HG03575 (cell line): ENCODE measurements at regions not wholly inside any gene's neighbourhood (a gene's known extent, or its start where the extent isn't known, plus 50 kb on each side); places are given as distances from the start of the nearest gene placed in this dataset.

Source experiments
- ATAC-seq: cut with Tn5 transposase; IDR thresholded peaks from one replicate; pipeline ENCODE4 v1.9.1; 2021; ENCODE audit not compliant: unreplicated experiment, insufficient number of reproducible peaks, low FRiP score; ENCODE audit errors: extremely low read depth

DNA sequence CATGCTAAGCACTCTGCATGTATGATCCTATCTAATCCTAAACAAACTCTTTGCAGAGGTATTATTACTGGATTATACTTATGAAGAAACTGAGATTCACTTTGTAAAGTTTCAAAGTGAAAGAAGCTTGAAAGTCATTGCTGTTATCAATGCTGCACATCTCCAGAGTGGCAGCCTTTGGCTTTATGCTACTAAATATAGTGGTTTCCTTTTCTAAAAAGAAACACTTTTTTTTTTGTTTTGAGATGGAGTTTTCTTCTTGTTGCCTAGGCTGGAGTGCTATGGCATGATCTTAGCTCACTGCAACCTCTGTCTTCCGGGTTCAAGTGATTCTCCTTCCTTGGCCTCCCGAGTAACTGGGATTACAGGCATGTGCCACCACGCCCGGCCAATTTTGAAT, 114.9 kb upstream of the RAB27B start:
- no peak for ATAC-seq

- ATAC-seq: no peak
These were observed 113.4 kb upstream of the RAB27B start for GRCh38 chr18:54714851-54715250.

DNA sequence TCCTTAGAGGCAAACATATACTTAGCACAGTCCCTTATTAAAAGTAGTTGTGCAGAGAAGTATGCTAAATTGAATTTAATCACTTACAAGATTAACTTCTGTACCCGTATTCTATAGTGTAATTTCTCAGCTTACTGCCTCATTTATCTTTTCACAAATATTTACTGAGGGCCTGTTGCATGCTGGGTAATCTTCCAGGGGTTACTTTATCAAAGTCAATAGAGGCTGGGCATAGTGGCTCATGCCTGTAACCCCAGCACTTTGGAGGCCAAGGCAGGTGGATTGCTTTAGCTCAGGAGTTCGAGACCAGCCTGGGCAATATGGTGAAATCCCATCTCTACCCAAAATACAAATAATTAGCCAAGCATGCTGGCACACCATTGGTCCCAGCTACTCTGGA, 111.7 kb upstream of the RAB27B start:
- no peak for ATAC-seq

- ATAC-seq: peak; percentile 64
These were observed 110.4 kb upstream of the RAB27B start for GRCh38 chr18:54717673-54718407.

- ATAC-seq: no peak
These were observed 109.9 kb upstream of the RAB27B start for GRCh38 chr18:54718408-54718773.

- ATAC-seq: no peak
These were observed 107.7 kb upstream of the RAB27B start for GRCh38 chr18:54720620-54721019.

GRCh38 chr18:54726143-54726542, 102.1 kb upstream of the RAB27B start:
- no peak for ATAC-seq

DNA sequence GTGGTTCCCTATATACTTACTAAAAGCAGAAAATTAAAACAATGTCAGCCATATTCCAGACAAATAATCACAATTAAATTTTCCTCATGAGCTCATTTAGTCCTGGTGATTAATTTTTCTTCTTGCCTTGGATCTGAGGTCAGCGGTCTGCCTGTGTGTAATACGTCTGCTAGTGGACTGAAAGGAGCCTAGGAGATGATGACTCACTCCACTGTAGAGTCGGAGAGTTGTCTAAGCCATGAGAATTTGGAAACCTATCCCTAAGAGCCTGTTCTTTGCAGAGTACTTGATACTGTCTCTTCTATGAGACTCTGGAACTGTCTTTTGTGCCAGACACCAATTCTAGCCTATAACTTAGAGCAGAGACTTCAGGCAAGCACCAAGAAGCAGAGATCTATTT, 94.2 kb upstream of the RAB27B start:
- no peak for ATAC-seq

GRCh38 chr18:54736981-54737380, 91.3 kb upstream of the RAB27B start:
- ATAC-seq: no peak

DNA sequence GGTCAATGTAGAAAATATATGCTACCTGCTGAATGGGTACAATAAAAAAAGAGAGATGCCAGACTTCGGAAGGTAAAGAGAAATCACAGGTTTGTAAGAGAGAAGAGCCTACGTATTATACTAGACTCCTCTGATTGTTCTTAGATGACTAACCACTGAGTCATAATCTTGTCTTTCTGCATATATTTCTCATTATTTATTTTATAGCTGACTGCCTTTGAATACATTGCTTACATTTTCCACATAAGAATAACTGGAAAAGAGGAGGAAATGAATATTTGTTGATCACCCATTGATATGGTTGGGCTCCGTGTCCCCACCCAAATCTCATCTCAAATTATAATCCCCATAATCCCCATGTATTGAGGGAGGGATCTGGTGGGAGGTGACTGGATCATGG, 90.3 kb upstream of the RAB27B start:
- ATAC-seq: no peak

GRCh38 chr18:54739476-54739875, 88.8 kb upstream of the RAB27B start:
- ATAC-seq: no peak

DNA sequence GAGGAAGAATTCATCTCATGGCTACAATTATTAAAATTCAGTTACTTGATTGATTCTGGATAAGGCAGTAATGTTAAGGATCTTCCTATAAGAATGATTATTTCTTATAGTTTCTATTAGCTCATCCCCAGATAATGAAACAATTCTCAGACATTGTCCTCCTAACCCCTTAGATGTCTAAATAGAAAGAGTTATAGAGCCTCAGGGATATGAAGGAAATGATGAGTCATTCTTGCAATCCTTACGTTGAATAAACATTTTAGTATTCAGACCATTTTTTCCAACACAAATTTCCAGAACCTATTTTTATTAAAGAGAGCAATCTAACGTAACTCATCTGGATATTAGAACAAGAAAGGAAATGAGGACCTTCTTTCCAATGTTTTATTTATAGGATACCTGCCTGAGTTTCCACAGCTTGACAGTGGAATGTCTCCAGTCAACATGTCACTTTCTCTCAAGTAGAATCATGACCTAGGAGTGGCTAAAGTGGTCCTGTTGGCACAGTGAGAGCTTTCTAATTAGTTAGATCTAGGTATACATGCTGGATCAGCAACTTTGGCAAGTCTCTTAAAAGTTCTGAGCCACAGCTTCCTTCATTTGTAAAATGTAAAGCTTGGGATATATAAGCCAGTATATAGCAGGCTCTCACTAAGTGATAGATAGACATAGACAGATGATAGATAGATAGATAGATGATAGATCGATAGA, 88.0 kb upstream of the RAB27B start:
- no peak for ATAC-seq

- ATAC-seq: no peak
These were observed 86.2 kb upstream of the RAB27B start for GRCh38 chr18:54742120-54742519.

GRCh38 chr18:54742659-54743604, 85.3 kb upstream of the RAB27B start:
- ATAC-seq: no peak

DNA sequence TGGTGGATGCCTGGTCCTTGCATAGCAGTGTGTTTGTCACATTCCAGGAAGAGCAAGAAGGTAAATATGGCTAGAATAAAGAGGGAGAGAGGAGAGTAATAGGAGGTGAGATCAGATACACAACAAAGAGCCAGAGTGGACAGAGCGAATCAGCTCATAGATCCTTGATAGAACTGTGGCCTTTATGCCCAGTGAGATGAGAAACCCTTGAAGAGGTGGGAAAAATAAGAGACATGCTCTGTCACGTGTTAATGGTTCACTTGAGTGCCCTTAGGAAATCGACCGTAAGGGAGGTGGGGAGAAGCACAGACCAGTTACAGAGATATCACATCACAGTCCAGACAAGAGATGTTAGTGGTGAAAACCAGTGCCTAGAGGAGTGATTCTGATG, 84.7 kb upstream of the RAB27B start:
- ATAC-seq: no peak

DNA sequence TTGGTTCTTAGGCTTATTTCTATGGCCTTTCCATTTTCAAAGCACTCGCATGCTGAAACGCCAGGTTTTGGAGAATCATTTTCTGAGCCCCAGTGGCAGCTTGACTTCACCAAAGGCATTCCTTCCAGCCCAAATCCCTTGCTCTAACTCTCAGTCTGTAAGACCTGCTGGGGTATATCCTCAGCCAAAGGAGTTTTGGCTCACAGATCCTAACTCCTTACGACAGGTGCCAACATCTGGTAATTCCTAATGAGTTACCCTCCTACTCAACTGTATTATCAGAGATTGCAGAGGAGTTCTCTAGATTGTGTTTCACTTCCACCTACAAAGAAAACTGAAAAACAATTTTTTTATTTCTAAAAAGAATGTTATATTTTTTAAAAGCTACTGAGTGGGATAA, 79.0 kb upstream of the RAB27B start:
- no peak for ATAC-seq

DNA sequence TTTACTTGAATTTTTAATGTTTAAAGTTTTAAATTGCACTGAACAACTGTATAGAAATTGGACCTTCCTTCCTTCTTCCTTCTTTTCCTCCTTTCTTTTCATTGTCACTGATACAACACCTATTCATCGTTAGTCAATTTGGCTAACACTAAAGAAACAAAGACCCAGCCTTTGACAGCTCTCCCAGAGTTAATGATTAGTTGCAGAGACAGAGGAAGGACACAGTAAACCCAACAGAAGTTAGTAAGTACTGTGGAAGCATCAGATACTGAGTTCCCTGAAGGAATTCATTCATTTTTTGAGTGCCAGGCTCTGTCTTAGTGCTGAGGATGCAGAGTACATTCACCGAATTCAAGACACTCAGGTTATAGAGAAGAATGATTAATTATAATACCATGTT, 77.9 kb upstream of the RAB27B start:
- no peak for ATAC-seq

DNA sequence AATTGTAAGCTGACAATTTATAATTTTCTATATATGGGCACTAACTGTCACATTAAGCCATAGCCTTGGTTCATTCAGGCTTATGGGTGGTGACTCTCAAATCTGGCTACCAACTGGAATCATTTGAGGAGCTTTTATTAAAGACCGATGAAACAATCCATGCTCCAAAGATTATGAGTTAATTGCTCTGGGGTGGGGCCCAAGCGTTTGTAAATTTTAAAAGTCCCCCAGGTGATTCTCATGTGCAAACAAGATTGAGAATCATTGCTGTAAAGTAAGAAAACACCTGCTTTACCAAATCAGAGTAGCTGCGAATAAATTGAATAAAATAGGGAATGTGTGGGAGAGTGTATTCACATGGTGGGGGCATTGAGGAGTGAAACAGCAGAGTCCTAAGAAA, 76.1 kb upstream of the RAB27B start:
- ATAC-seq: no peak

DNA sequence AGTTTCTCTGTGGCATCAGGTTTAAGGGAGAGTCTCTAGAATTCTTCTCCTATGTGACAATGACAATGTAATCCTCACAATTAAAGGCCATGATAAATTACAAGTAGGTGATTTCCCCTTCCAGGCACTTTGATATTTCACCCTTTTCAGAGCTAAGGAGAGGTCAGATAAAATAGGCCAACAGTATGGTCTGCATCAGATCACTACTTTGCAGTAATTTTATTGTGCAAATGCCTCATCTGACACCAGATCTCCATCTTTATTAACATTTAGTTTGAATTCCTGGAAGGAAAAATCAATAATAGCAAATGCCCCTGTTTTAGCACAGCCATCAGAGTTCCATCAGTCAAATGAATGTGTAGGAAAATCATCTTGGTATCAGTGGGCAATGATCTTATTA, 72.8 kb upstream of the RAB27B start:
- ATAC-seq: no peak

DNA sequence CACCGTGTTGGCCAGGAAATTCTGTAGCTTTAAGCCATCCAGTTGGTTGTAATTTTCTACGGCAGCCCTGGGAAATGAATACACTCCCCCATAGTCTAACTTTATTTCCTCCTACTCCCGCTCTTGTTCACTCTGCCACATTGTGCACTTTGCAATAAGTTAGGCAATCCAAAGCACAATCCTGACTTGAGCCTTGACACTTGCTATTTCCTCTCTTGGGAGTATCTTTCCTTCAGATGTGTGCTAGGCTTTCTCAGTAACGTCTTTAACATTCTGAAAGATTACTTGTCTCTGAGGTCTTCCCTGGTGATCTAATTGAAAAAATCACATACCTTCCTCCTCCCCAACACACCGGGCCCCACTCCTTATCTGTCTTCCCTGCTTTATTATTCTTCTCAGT, 65.9 kb upstream of the RAB27B start:
- ATAC-seq: no peak
